OCI-LY1 (cell line): ENCODE measurements at regions not wholly inside any gene's neighbourhood (a gene's known extent, or its start where the extent isn't known, plus 50 kb on each side); places are given as distances from the start of the nearest gene placed in this dataset.

ENCODE experiments used
- H2AFZ ChIP-seq: fragments of 200-600 bp; sonication (generic), shearing (Covaris generic); 2 replicates; pipeline ENCODE4 v1.6.0; 2014; ENCODE audit warnings: antibody characterized with exemption, mild to moderate bottlenecking, low read length
- H3F3A ChIP-seq: fragments of 200-600 bp; sonication (generic), shearing (Covaris generic); 2 replicates; pipeline ENCODE4 v1.6.0; 2014; ENCODE audit warnings: mild to moderate bottlenecking, antibody characterized with exemption, low read length, moderate library complexity; ENCODE audit not compliant: insufficient read depth
- H3K27ac ChIP-seq: fragments of 200-600 bp; sonication (generic); 2 replicates; pipeline ENCODE4 v1.5.1; 2014; ENCODE audit warnings: low read length, mixed run types, mild to moderate bottlenecking, low read depth; ENCODE audit not compliant: poor library complexity, severe bottlenecking
- H3K27me3 ChIP-seq: fragments of 200-600 bp; sonication (generic); 2 replicates; pipeline ENCODE4 v1.6.0; 2014; ENCODE audit warnings: antibody characterized with exemption, mild to moderate bottlenecking, low read length, moderate library complexity; ENCODE audit not compliant: insufficient read depth
- H3K36me3 ChIP-seq: fragments of 200-600 bp; sonication (generic); 2 replicates; pipeline ENCODE4 v1.6.1; 2014; ENCODE audit warnings: mild to moderate bottlenecking, antibody characterized with exemption, low read length, moderate library complexity, mixed read lengths; ENCODE audit not compliant: insufficient read depth
- H3K4me1 ChIP-seq: fragments of 200-600 bp; sonication (generic); 2 replicates; pipeline ENCODE4 v1.5.1; 2014; ENCODE audit warnings: mild to moderate bottlenecking, low read length, moderate library complexity; ENCODE audit not compliant: insufficient read depth, severe bottlenecking
- H3K4me2 ChIP-seq: fragments of 200-600 bp; sonication (generic), shearing (Covaris generic); 2 replicates; pipeline ENCODE4 v1.6.1; 2014; ENCODE audit warnings: low read length
- H3K4me3 ChIP-seq: fragments of 200-600 bp; sonication (generic); 2 replicates; pipeline ENCODE4 v1.5.1; 2014; ENCODE audit warnings: low read length, low read depth, mild to moderate bottlenecking, mixed read lengths; ENCODE audit not compliant: poor library complexity, severe bottlenecking
- H3K79me2 ChIP-seq: fragments of 200-600 bp; shearing (Covaris generic); 2 replicates; pipeline ENCODE4 v1.6.1; 2016; ENCODE audit warnings: mixed run types, low read length, mixed read lengths; ENCODE audit not compliant: insufficient read depth
- H3K9ac ChIP-seq: fragments of 200-600 bp; sonication (generic), shearing (Covaris generic); 2 replicates; pipeline ENCODE4 v1.6.1; 2014; ENCODE audit warnings: mild to moderate bottlenecking, low read length, mixed read lengths
- H3K9me2 ChIP-seq: fragments of 200-600 bp; sonication (generic), shearing (Covaris generic); 2 replicates; pipeline ENCODE4 v1.6.1; 2014; ENCODE audit warnings: low read depth, mild to moderate bottlenecking, low read length, mixed read lengths
- H3K9me3 ChIP-seq: fragments of 200-600 bp; shearing (Covaris generic); 2 replicates; pipeline ENCODE4 v1.6.1; 2014; ENCODE audit warnings: low read length, mixed read lengths
- H4K20me1 ChIP-seq: fragments of 200-600 bp; sonication (generic), shearing (Covaris generic); 2 replicates; pipeline ENCODE4 v1.6.0; 2016; ENCODE audit warnings: mild to moderate bottlenecking, low read length; ENCODE audit not compliant: insufficient read depth
- CTCF ChIP-seq: fragments of 200-600 bp; sonication (generic), shearing (Covaris generic); IDR thresholded peaks from 2 replicates; pipeline ENCODE4 v1.5.1; 2017; ENCODE audit warnings: mild to moderate bottlenecking, antibody characterized with exemption, low read length, moderate library complexity, mixed read lengths
- EZH2 ChIP-seq: fragments of 200-600 bp; sonication (generic), shearing (Covaris generic); IDR thresholded peaks from 2 replicates; pipeline ENCODE4 v1.8.0; 2017; ENCODE audit warnings: borderline replicate concordance, mixed run types, mild to moderate bottlenecking, antibody characterized with exemption, low read length, moderate library complexity, mixed read lengths

- Histone ChIP-seq H2AFZ (no peak overlapping the region), H3K27me3 (no peaks in the 10 kb centered on the region), H3K79me2 (no peaks in the 10 kb centered on the region), H3K27ac (no peak overlapping the region), H3K9me2 (no peaks in the 10 kb centered on the region), H3F3A (no peaks in the 10 kb centered on the region), H3K4me3 (no peak overlapping the region), H3K4me1 (no peaks in the 10 kb centered on the region), H4K20me1 (no peaks in the 10 kb centered on the region), H3K9ac (no peak overlapping the region), H3K4me2 (no peak overlapping the region), H3K36me3 (no peaks in the 10 kb centered on the region), H3K9me3 (no peaks in the 10 kb centered on the region)
- TF ChIP-seq EZH2, result no peak
- TF ChIP-seq CTCF, result no peak
Measured at GRCh38 chr12:29867823-29868222, 84.1 kb upstream of the TMTC1 start.

- H3K4me3 ChIP-seq, result no peak overlapping the region
- H2AFZ ChIP-seq, result no peak overlapping the region
- no peaks in the 10 kb centered on the region for H4K20me1 ChIP-seq
- no peaks in the 10 kb centered on the region for H3K4me1 ChIP-seq
- H3K27ac ChIP-seq, result no peak overlapping the region
- H3K9me2 ChIP-seq, result no peaks in the 10 kb centered on the region
- H3F3A ChIP-seq, result no peaks in the 10 kb centered on the region
- no peak overlapping the region for H3K4me2 ChIP-seq
- no peaks in the 10 kb centered on the region for H3K9me3 ChIP-seq
- H3K36me3 ChIP-seq, result no peaks in the 10 kb centered on the region
- H3K79me2 ChIP-seq, result no peaks in the 10 kb centered on the region
- H3K9ac ChIP-seq, result no peak overlapping the region
- TF ChIP-seq EZH2 (no peak), CTCF (no peak)
- H3K27me3 ChIP-seq, result no peaks in the 10 kb centered on the region
Measured at GRCh38 chr12:29863665-29864064, 79.9 kb upstream of the TMTC1 start.

DNA sequence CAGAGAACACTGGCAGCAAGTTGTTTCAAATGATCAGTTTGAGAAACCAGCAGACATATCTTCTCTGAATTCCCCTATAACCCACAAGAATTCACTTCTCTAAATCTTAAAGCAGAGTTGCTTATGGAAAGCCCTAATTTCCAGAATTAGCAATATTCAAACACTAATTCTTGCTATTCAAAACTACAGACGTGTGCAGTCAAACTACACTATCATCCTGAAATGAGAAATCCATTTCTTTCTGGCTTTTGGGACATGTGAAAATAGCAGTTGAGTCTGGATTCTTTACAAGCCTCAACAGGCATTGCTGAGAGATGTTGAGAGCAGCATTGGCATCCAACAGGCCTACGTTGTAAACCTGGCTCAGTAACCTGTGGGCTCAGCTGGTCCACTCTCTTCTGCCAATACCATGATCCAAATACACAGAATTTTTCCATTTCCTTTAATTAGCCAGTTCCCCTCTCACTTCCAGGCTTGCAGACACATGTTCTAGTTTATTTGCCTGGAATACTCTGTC is 74.6 kb upstream of the TMTC1 start:
- Histone ChIP-seq H3K4me2 (no peak overlapping the region), H3K9ac (no peak overlapping the region), H3K79me2 (no peaks in the 10 kb centered on the region), H3K27ac (no peak overlapping the region), H3K9me2 (no peaks in the 10 kb centered on the region), H3K4me3 (no peak overlapping the region), H4K20me1 (no peaks in the 10 kb centered on the region), H3F3A (no peaks in the 10 kb centered on the region), H3K4me1 (no peaks in the 10 kb centered on the region), H3K9me3 (no peaks in the 10 kb centered on the region), H2AFZ (no peak overlapping the region), H3K36me3 (no peaks in the 10 kb centered on the region), H3K27me3 (no peaks in the 10 kb centered on the region)
- TF ChIP-seq CTCF (no peak), EZH2 (no peak)
